ENCODE measurements at regions not wholly inside any gene's neighbourhood (a gene's known extent, or its start where the extent isn't known, plus 50 kb on each side); places are given as distances from the start of the nearest gene placed in this dataset.
"Not testable (repeated sequence)": the region's sequence is repeated elsewhere in the genome, so short reads cannot be mapped to it uniquely, and the experiment has no call there.

GRCh38 chr17:26936645-26937044, 357.3 kb upstream of the WSB1 start:
- DNase-seq (ENCODE audit: low spot score); intact Hi-C loops (cut with DNase I): not testable (repeated sequence)
- ATAC-seq = peak; percentile 50

DNA sequence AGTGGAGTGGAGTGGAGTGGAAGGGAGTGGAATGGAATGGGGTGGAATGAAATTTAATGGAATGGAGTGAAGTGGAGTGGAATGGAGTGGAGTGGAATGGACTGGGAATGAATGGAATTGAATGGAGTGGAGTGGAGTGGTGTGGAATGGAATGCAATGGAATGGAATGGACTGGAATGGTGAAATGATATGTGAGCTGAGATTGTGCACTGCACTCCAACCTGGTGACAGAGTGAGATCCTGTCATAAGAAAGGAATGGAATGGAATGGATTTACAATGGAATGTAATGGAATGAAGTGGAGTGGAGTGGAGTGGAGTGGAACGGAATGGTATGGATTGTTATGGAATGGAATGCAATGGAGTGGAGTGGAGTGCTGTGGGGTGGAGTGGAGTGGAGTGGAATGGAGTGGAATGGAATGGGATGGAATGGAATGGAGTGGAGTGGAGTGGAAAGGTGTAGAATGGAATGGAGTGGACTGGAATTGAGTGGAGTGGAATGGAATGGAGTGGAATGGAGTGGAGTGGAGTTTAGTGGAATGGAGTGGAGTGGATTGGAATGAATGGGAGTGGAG, 356.1 kb upstream of the WSB1 start:
- ATAC-seq = peak; percentile 86
- intact Hi-C loops (cut with DNase I); DNase-seq (ENCODE audit: low spot score): not testable (repeated sequence)

DNA sequence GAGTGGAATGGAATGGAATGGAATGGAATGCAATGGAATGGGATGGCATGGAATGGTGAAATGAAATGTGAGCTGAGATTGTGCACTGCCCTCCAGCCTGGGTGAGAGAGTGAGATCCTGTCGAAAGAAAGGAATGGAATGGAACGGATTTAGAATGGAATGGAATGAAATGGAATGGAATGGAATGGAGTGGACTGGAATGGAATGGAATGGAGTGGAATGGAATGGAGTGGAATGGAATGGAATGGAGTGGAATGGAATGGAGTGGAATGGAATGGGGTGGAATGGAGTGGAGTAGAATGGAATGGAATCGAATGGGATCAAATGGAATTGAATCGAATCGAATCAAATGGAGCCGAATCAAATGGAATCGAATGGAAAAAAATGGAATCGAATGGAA, 354.2 kb upstream of the WSB1 start:
- ATAC-seq; DNase-seq (ENCODE audit: low spot score); intact Hi-C loops (cut with DNase I): not testable (repeated sequence)

GRCh38 chr17:26940587-26940986, 353.3 kb upstream of the WSB1 start:
- peak; percentile 76 for ATAC-seq
- intact Hi-C loops (cut with DNase I); DNase-seq (ENCODE audit: low spot score): not testable (repeated sequence)

DNA sequence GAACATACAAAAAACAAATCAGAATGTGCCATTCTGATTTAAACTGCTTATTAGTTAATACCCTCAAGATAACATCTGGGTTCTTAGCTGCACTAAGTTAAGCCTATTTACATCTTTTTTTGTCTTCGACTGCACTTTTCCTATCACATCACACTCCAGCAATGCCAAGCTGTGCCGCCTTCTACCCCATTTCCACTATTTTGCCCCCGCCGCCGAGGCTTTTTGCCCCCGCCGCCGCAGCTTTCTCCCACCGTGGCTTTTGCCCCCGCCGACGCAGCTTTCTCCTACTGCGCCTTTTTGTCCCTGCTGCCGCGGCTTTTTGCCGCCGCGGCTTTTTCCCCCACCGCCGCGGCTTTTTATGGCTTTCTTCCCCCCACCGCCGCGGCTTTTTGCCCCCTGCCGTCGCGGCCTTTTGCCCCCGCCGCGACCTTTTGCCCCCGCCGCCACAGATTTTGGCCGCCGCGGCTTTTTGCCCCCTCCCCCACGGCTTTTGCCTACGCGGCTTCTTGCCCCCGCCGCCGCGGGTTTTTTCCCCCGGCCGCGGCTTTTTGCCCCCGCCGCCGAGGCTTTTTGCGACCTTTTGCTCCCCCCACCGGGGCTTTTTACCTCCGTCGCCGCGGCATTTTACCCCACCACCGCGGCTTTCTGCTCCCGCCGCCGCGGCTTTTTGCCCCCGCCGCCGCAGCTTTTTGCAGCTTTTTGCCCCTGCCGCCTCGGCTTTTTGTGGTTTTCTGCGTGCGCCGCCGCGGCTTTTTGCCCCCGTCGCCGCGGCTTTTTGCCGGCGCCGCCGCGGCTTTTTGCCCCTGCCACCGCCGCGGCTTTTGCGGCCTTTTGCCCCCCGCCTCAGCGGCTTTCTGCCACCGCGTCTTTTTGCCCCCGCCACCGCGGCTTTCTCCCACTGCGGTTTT, 331.4 kb upstream of the WSB1 start:
- ATAC-seq (no peak), DNase-seq (ENCODE audit: low spot score) (no peak)
- intact Hi-C loops (cut with DNase I) = no loop called here

DNA sequence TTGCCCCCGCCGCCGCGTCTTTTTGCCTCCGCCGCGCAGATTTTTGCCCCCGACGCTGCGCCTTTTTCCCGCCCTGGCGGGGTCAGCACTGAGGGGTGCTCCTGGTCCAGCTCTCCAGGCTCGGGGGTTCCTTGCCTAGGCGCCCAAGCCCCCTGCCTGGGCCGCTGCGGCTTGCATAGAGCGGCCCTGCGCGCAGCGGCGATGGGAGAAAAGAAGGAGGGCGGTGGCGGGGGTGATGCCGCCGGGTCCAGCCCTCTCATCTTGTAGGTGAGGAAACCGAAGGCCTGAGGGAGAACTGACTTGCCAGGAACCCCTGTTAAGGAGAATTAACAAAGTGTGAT, 330.8 kb upstream of the WSB1 start:
- ATAC-seq (no peak), DNase-seq (ENCODE audit: low spot score) (no peak)
- intact Hi-C loops (cut with DNase I) = no loop called here

GRCh38 chr17:26965898-26966624, 327.9 kb upstream of the WSB1 start:
- ATAC-seq; DNase-seq (ENCODE audit: low spot score); intact Hi-C loops (cut with DNase I): not testable (repeated sequence)

- DNase-seq (ENCODE audit: low spot score); ATAC-seq; intact Hi-C loops (cut with DNase I): not testable (repeated sequence)
Observed at GRCh38 chr17:26966625-26967179, 327.2 kb upstream of the WSB1 start.

GRCh38 chr17:26981845-26982425, 312.0 kb upstream of the WSB1 start:
- ATAC-seq; intact Hi-C loops (cut with DNase I); DNase-seq (ENCODE audit: low spot score): not testable (repeated sequence)

DNA sequence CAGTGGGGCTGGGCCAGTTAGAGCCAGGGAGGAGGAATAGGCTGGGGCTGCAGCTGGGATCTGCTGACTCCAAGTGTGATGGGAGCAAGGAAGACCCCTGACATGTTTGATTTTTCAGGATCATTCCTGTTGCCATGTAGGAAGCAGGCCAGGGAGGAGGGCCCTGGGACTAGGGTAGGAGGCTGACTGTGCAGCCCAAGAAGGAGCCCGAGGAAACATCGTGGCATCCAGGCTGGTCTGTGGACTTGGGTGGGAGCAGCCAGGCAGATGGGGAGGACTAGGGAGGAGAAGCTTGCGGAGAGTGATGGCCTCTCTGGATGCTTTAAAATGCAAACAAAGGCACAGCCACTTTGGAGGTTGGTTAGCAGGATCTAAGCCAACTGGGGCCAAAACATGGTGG, 311.4 kb upstream of the WSB1 start:
- DNase-seq (ENCODE audit: low spot score); ATAC-seq; intact Hi-C loops (cut with DNase I): not testable (repeated sequence)

DNA sequence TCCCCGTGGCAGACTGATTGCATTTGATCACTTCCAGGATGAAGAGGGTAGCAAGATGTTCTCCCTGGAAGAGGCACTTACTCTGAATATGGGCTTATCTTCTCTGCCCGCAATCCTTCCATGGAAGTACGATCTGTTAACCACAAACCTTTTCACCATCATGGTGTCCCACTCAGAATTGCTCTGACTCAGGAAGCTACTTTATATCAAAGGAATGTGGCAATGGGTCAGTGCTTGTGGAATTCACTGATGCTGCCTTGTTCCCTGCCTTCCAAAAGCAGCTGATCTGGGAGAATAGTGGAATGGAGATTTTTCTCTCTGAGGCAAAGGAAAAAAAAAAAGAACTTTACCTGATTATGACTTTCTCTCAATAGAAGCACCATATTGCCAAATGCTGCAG, 306.1 kb upstream of the WSB1 start:
- DNase-seq (ENCODE audit: low spot score); intact Hi-C loops (cut with DNase I); ATAC-seq: not testable (repeated sequence)

- ATAC-seq; intact Hi-C loops (cut with DNase I); DNase-seq (ENCODE audit: low spot score): not testable (repeated sequence)
Observed at GRCh38 chr17:26994648-26995047, 299.3 kb upstream of the WSB1 start.

DNA sequence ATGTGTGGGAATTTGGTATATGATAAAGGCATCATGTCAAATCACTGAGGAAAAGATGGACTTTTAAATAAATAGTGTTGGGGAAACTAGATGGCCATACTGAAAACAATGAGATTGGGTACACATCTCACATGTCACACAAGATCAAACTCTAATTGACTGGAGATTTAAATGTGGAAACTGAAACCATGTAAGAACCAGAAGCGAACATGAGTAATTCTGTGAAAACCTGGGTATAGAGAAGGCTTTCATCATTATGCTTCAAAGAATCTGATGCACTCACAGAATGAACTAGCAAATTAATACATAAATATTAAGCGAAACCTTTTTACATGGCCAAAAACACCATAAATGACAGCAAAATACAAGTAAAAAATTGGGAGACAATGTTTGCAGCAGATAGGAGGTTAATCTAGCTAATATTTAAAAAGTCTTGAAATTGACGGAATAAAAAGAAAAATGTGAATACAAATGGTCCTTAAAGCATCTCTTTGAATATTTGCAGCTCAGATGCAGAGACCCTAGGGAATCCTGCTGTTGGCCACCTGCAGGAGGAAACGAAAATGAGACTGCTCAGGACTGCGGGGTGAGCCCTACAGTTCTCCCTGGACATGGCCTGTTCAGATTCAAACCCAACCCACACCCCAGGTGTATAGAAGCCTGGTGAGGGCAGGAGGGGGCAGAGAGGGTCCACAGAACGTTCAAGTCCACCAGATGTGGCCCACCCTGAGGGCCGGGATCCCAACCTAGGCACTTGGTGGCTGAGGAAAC, 297.6 kb upstream of the WSB1 start:
- DNase-seq (ENCODE audit: low spot score); ATAC-seq; intact Hi-C loops (cut with DNase I): not testable (repeated sequence)

- DNase-seq (ENCODE audit: low spot score); intact Hi-C loops (cut with DNase I); ATAC-seq: not testable (repeated sequence)
Observed at GRCh38 chr17:27007734-27008531, 286.0 kb upstream of the WSB1 start.

GRCh38 chr17:27009087-27009486, 284.8 kb upstream of the WSB1 start:
- no peak for DNase-seq (ENCODE audit: low spot score)
- no peak for ATAC-seq
- intact Hi-C loops (cut with DNase I) = no loop called here

DNA sequence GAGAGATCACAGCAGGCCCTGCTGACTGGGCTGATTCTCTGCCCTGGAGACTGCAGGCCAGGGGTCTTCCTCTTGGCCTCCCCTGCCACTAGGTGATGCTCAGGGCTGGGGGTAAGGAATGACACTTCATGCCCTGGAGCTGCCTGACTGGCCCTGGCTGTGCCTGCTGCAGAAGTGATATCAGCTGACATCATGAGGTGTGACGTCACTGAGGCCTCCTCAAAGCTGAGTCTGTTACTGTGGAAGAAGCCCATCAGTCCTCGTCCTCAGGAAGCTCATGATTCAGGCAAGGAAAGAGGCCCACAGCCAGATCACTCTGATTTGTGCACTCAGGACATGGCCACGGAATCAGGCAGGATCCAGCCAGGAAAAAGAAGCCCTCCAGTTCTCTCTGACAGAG, 283.8 kb upstream of the WSB1 start:
- DNase-seq (ENCODE audit: low spot score); ATAC-seq; intact Hi-C loops (cut with DNase I): not testable (repeated sequence)

DNA sequence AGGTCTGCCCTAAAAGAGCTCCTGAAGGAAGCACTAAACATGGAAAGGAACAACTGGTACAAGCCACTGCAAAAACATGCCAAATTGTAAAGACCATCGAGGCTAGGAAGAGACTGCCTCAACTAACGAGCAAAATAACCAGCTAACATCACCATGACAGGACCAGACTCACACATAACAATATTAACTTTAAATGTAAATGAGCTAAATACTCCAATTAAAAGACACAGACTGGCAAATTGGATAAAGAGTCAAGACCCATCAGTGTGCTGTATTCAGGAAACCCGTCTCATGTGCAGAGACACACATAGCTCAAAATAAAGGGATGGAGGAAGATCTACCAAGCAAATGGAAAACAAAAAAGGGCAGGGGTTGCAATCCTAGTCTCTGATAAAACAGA, 263.4 kb upstream of the WSB1 start:
- intact Hi-C loops (cut with DNase I); DNase-seq (ENCODE audit: low spot score); ATAC-seq: not testable (repeated sequence)

Data from sciatic nerve (tissue), 2 donors.